ENCODE measurements at regions not wholly inside any gene's neighbourhood (a gene's known extent, or its start where the extent isn't known, plus 50 kb on each side); places are given as distances from the start of the nearest gene placed in this dataset.
"Not testable (repeated sequence)": the region's sequence is repeated elsewhere in the genome, so short reads cannot be mapped to it uniquely, and the experiment has no call there.

GRCh38 chr6:23783901-23784300, 342.1 kb upstream of the NRSN1 start:
- ATAC-seq (no peak), DNase-seq (no peak)
- intact Hi-C loops (cut with micrococcal nuclease) = no loop called here

- intact Hi-C loops (cut with micrococcal nuclease) = no loop called here
- ATAC-seq (no peak), DNase-seq (no peak)
Observed at GRCh38 chr6:23784301-23784919, 341.6 kb upstream of the NRSN1 start.

- intact Hi-C loops (cut with micrococcal nuclease) = no loop called here
- no peak for ATAC-seq
- no peak for DNase-seq
Observed at GRCh38 chr6:23790756-23791155, 335.3 kb upstream of the NRSN1 start.

- no peak for DNase-seq
- no peak for ATAC-seq
- intact Hi-C loops (cut with micrococcal nuclease) = no loop called here
Observed at GRCh38 chr6:23797041-23797440, 329.0 kb upstream of the NRSN1 start.

GRCh38 chr6:23804289-23804688, 321.7 kb upstream of the NRSN1 start:
- ATAC-seq; DNase-seq; intact Hi-C loops (cut with micrococcal nuclease): not testable (repeated sequence)

GRCh38 chr6:23821141-23821540, 304.9 kb upstream of the NRSN1 start:
- intact Hi-C loops (cut with micrococcal nuclease); DNase-seq; ATAC-seq: not testable (repeated sequence)

- no peak for DNase-seq
- intact Hi-C loops (cut with micrococcal nuclease) = no loop called here
Observed at GRCh38 chr6:23823421-23823820, 302.6 kb upstream of the NRSN1 start.

GRCh38 chr6:23826572-23826971, 299.4 kb upstream of the NRSN1 start:
- intact Hi-C loops (cut with micrococcal nuclease) = no loop called here
- DNase-seq (no peak), ATAC-seq (no peak)

More at GRCh38 chr6:23823421-23823820, 302.6 kb upstream of the NRSN1 start:
- ATAC-seq = no peak

GRCh38 chr6:23828861-23829260, 297.2 kb upstream of the NRSN1 start:
- DNase-seq = no peak
- no peak for ATAC-seq
- intact Hi-C loops (cut with micrococcal nuclease) = no loop called here

GRCh38 chr6:23841116-23841515, 284.9 kb upstream of the NRSN1 start:
- intact Hi-C loops (cut with micrococcal nuclease) = no loop called here
- no peak for ATAC-seq
- no peak for DNase-seq

GRCh38 chr6:23842760-23843159, 283.3 kb upstream of the NRSN1 start:
- no peak for ATAC-seq
- intact Hi-C loops (cut with micrococcal nuclease) = no loop called here
- no peak for DNase-seq

- intact Hi-C loops (cut with micrococcal nuclease) = no loop called here
- ATAC-seq = no peak
- no peak for DNase-seq
Observed at GRCh38 chr6:23851522-23851921, 274.5 kb upstream of the NRSN1 start.

- intact Hi-C loops (cut with micrococcal nuclease); ATAC-seq; DNase-seq: not testable (repeated sequence)
Observed at GRCh38 chr6:23853566-23854133, 272.4 kb upstream of the NRSN1 start.

GRCh38 chr6:23854154-23854553, 271.9 kb upstream of the NRSN1 start:
- DNase-seq; intact Hi-C loops (cut with micrococcal nuclease); ATAC-seq: not testable (repeated sequence)

- DNase-seq = no peak
- intact Hi-C loops (cut with micrococcal nuclease) = no loop called here
Observed at GRCh38 chr6:23855497-23856116, 270.4 kb upstream of the NRSN1 start.

GRCh38 chr6:23870496-23870895, 255.5 kb upstream of the NRSN1 start:
- DNase-seq (no peak), ATAC-seq (no peak)
- intact Hi-C loops (cut with micrococcal nuclease) = no loop called here

More at GRCh38 chr6:23855497-23856116, 270.4 kb upstream of the NRSN1 start:
- ATAC-seq = no peak

- ATAC-seq = no peak
- intact Hi-C loops (cut with micrococcal nuclease) = no loop called here
- DNase-seq = no peak
Observed at GRCh38 chr6:23873161-23873560, 252.9 kb upstream of the NRSN1 start.

- DNase-seq (no peak), ATAC-seq (no peak)
- intact Hi-C loops (cut with micrococcal nuclease) = no loop called here
Observed at GRCh38 chr6:23875006-23875405, 251.0 kb upstream of the NRSN1 start.

GRCh38 chr6:23879816-23880215, 246.2 kb upstream of the NRSN1 start:
- no peak for ATAC-seq
- intact Hi-C loops (cut with micrococcal nuclease) = no loop called here

GRCh38 chr6:23890543-23891227, 235.3 kb upstream of the NRSN1 start:
- DNase-seq = no peak
- no peak for ATAC-seq
- intact Hi-C loops (cut with micrococcal nuclease) = no loop called here

More at GRCh38 chr6:23879816-23880215, 246.2 kb upstream of the NRSN1 start:
- no peak for DNase-seq

Data from left ventricle myocardium superior (tissue), 1 donor.